CD4-positive, alpha-beta T cell (primary cell): ENCODE measurements at regions not wholly inside any gene's neighbourhood (a gene's known extent, or its start where the extent isn't known, plus 50 kb on each side); places are given as distances from the start of the nearest gene placed in this dataset.

Experiments
- ATAC-seq: fragments of 200-7000 bp; cut with Tn5 transposase; one replicate; pipeline ENCODE4 v1.10.0; 2022; ENCODE audit warnings: mild to moderate bottlenecking; ENCODE audit not compliant: poor library complexity
- CTCF ChIA-PET: fragments of 350-600 bp; sonication (Branson Sonifier 250); formaldehyde crosslinking; loops from one replicate; lab custom pipeline; 2021; ENCODE audit warnings: antibody characterized with exemption, inconsistent platforms; lab: Charles Lee
- POLR2A ChIA-PET: fragments of 350-600 bp; sonication (Branson Sonifier 250); formaldehyde crosslinking; loops from one replicate; lab custom pipeline; 2021; ENCODE audit warnings: antibody characterized with exemption, inconsistent platforms; lab: Charles Lee
- DNase-seq, 14 experiments: peaks; one replicate each; pipeline ENCODE4 v3.0.0-alpha.2; 2013 to 2020; ENCODE audit warnings: mixed read lengths in 2 of 14
- H3K27ac ChIP-seq, 2 donors: one replicate each; pipeline versions ENCODE4 v1.5.1 to v1.7.0; 2013; ENCODE audit warnings: low read length in 2 of 2, low read depth in 1 of 2, mild to moderate bottlenecking in 1 of 2
- H3K27me3 ChIP-seq, 2 experiments: 1 replicate in 1 of 2; 2 replicates in 1 of 2; pipeline versions ENCODE4 v1.6.1 to v1.7.0; 2013; ENCODE audit warnings: low read length in 2 of 2, control low read depth in 1 of 2, mild to moderate bottlenecking in 1 of 2, moderate library complexity in 1 of 2; ENCODE audit not compliant: insufficient read depth in 2 of 2, control insufficient read depth in 1 of 2
- H3K36me3 ChIP-seq: one replicate; pipeline ENCODE4 v1.6.1; 2013; ENCODE audit warnings: low read length, control low read depth; ENCODE audit not compliant: insufficient read depth
- H3K4me1 ChIP-seq: one replicate; pipeline ENCODE4 v1.6.1; 2013; ENCODE audit warnings: low read length, control low read depth; ENCODE audit not compliant: insufficient read depth
- H3K4me3 ChIP-seq: one replicate; pipeline ENCODE4 v1.5.1; 2013; ENCODE audit warnings: mild to moderate bottlenecking, low read length, moderate library complexity
- H3K9me3 ChIP-seq, 2 experiments: 1 replicate in 1 of 2; 2 replicates in 1 of 2; pipeline versions ENCODE4 v1.6.1 to v1.7.0; 2013; ENCODE audit warnings: low read length in 2 of 2, mild to moderate bottlenecking in 2 of 2, control low read depth in 1 of 2, moderate library complexity in 1 of 2; ENCODE audit not compliant: control insufficient read depth in 1 of 2, insufficient read depth in 1 of 2
- H3K27ac Mint-ChIP-seq: one replicate; pipeline ENCODE4 v1.8.0; 2020; ENCODE audit warnings: mixed read lengths
- H3K27me3 Mint-ChIP-seq: one replicate; pipeline ENCODE4 v1.8.0; 2021; ENCODE audit warnings: mixed read lengths
- H3K36me3 Mint-ChIP-seq: one replicate; pipeline ENCODE4 v1.8.0; 2021; ENCODE audit warnings: low read depth, mixed read lengths
- H3K4me1 Mint-ChIP-seq: one replicate; pipeline ENCODE4 v1.8.0; 2021; ENCODE audit warnings: low read depth, mixed read lengths
- H3K4me3 Mint-ChIP-seq: one replicate; pipeline ENCODE4 v1.8.0; 2020; ENCODE audit warnings: mild to moderate bottlenecking, mixed read lengths
- H3K9me3 Mint-ChIP-seq: one replicate; pipeline ENCODE4 v1.8.0; 2020; ENCODE audit warnings: mixed read lengths
- intact Hi-C, 2 experiments: fragments of 100-400 bp; cut with DNase I in 1 of 2; cut with micrococcal nuclease in 1 of 2; formaldehyde crosslinking; loops; one replicate each; pipeline versions ENCODE4 v1.15.1 to v1.9.0; 2023 to 2025; cut with DNase I, micrococcal nuclease
- TF ChIP-seq, protein P1 (sequence below): fragments of 200-600 bp; IDR thresholded peaks from one replicate; pipeline ENCODE4 v1.8.0; 2022; ENCODE audit warnings: antibody characterized with exemption, mild to moderate bottlenecking

- no peak overlapping the region for H3K27ac ChIP-seq
- POLR2A ChIA-PET = no interaction called here
- peaks cover 5% of the 10 kb centered on the region for H3K9me3 Mint-ChIP-seq
- ATAC-seq = no peak
- DNase-seq = no peak
- no peaks in the 10 kb centered on the region for H3K27me3 Mint-ChIP-seq
- CTCF ChIA-PET = no interaction called here
- H3K4me3 Mint-ChIP-seq = no peak overlapping the region
- H3K4me1 ChIP-seq = no peaks in the 10 kb centered on the region
- H3K27ac Mint-ChIP-seq = no peak overlapping the region
- no peaks in the 10 kb centered on the region for H3K27me3 ChIP-seq
- no peaks in the 10 kb centered on the region for H3K4me1 Mint-ChIP-seq
- no peak overlapping the region for H3K4me3 ChIP-seq
- H3K36me3 ChIP-seq = no peaks in the 10 kb centered on the region
- H3K36me3 Mint-ChIP-seq = no peaks in the 10 kb centered on the region
- intact Hi-C loops = no loop called here
- peaks cover 0 to 4% of the 10 kb centered on the region in 2 experiments for H3K9me3 ChIP-seq
- TF ChIP-seq, protein P1, sequence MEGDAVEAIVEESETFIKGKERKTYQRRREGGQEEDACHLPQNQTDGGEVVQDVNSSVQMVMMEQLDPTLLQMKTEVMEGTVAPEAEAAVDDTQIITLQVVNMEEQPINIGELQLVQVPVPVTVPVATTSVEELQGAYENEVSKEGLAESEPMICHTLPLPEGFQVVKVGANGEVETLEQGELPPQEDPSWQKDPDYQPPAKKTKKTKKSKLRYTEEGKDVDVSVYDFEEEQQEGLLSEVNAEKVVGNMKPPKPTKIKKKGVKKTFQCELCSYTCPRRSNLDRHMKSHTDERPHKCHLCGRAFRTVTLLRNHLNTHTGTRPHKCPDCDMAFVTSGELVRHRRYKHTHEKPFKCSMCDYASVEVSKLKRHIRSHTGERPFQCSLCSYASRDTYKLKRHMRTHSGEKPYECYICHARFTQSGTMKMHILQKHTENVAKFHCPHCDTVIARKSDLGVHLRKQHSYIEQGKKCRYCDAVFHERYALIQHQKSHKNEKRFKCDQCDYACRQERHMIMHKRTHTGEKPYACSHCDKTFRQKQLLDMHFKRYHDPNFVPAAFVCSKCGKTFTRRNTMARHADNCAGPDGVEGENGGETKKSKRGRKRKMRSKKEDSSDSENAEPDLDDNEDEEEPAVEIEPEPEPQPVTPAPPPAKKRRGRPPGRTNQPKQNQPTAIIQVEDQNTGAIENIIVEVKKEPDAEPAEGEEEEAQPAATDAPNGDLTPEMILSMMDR = no peak
Observed at GRCh38 chr5:15420201-15420600, 79.8 kb upstream of the FBXL7 start.

DNA sequence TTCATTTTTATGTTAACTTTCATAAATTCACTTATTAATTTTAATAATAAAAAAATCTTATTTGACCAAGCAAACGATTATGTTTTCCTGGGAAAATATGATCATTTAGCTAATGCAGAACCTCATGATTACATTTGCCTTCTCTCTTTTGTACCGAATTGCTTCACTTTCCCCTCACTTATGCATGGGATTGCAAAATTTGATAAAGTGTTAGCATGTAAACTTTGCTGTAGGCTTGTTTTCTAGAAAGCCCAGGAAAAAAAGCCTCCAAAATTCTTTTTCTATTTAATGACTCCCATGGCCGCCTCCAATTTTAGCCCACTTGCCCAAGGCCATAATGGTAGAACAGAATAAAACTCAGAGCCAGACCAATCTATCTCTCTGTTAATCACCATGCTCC is 82.8 kb upstream of the FBXL7 start:
- Mint-ChIP-seq H3K4me1 (no peaks in the 10 kb centered on the region), H3K9me3 (peaks cover 14% of the 10 kb centered on the region), H3K27ac (no peak overlapping the region), H3K4me3 (no peak overlapping the region), H3K36me3 (no peaks in the 10 kb centered on the region), H3K27me3 (no peaks in the 10 kb centered on the region)
- ChIA-PET CTCF (no interaction called here), POLR2A (no interaction called here)
- H3K4me3 ChIP-seq = no peak overlapping the region
- TF ChIP-seq, protein P1 = no peak
- peaks cover 0 to 4% of the 10 kb centered on the region in 2 experiments for H3K9me3 ChIP-seq
- no peaks in the 10 kb centered on the region for H3K27me3 ChIP-seq
- intact Hi-C loops = no loop called here
- ATAC-seq (no peak), DNase-seq (no peak)
- no peak overlapping the region for H3K27ac ChIP-seq
- H3K4me1 ChIP-seq = no peaks in the 10 kb centered on the region
- H3K36me3 ChIP-seq = no peaks in the 10 kb centered on the region

- Histone ChIP-seq H3K4me3 (no peak overlapping the region), H3K4me1 (no peaks in the 10 kb centered on the region), H3K9me3 (peaks cover 0 to 12% of the 10 kb centered on the region in 2 experiments), H3K36me3 (no peaks in the 10 kb centered on the region), H3K27ac (no peak overlapping the region), H3K27me3 (no peaks in the 10 kb centered on the region)
- H3K9me3 Mint-ChIP-seq = peaks cover 5% of the 10 kb centered on the region
- ChIA-PET POLR2A (no interaction called here), CTCF (no interaction called here)
- H3K27ac Mint-ChIP-seq = no peak overlapping the region
- no peak for ATAC-seq
- H3K36me3 Mint-ChIP-seq = no peaks in the 10 kb centered on the region
- TF ChIP-seq, protein P1 = no peak
- H3K27me3 Mint-ChIP-seq = no peaks in the 10 kb centered on the region
- DNase-seq = no peak
- no peaks in the 10 kb centered on the region for H3K4me1 Mint-ChIP-seq
- no peak overlapping the region for H3K4me3 Mint-ChIP-seq
- intact Hi-C loops = no loop called here
Observed at GRCh38 chr5:15406478-15406877, 93.5 kb upstream of the FBXL7 start.
